ENCODE measurements at regions not wholly inside any gene's neighbourhood (a gene's known extent, or its start where the extent isn't known, plus 50 kb on each side); places are given as distances from the start of the nearest gene placed in this dataset.
"Not testable (repeated sequence)": the region's sequence is repeated elsewhere in the genome, so short reads cannot be mapped to it uniquely, and the experiment has no call there.

- Histone ChIP-seq H3K4me1 (no peaks in the 10 kb centered on the region), H3K4me3 (no peak overlapping the region), H3K27ac (no peak overlapping the region), H3K9me3 (no peaks in the 10 kb centered on the region), H3K27me3 (peaks cover 0 to 84% (median 10%) of the 10 kb centered on the region in 3 donors), H3K36me3 (no peaks in the 10 kb centered on the region)
- intact Hi-C loops (cut with DNase I; ENCODE audit: low total_unique reads) = no loop called here
- TF ChIP-seq EP300 (IDR thresholded peaks at IDR 0.05) (no peak), POLR2A (IDR thresholded peaks at IDR 0.05) (no peak), POLR2AphosphoS5 (IDR thresholded peaks at IDR 0.05) (no peak), CTCF (IDR thresholded peaks at IDR 0.05) (no peak)
- no peak for DNase-seq
- 84 to 89% (median 87%) methylated on average over 15 of the region's 15 CpGs for WGBS, 5 donors
These were observed 97.0 kb upstream of the C1orf174 start for GRCh38 chr1:3996846-3997705.

GRCh38 chr1:3998086-3998485 lies 98.0 kb upstream of the C1orf174 start:
- 72 to 80% (median 74%) methylated on average over 9 to 10 of the region's 10 CpGs for WGBS, 5 donors
- peaks cover 0 to 81% (median 10%) of the 10 kb centered on the region in 3 donors for H3K27me3 ChIP-seq

GRCh38 chr1:3999514-3999913 lies 99.4 kb upstream of the C1orf174 start:
- DNase-seq; H3K36me3 ChIP-seq; H3K4me1 ChIP-seq; intact Hi-C loops (cut with DNase I; ENCODE audit: low total_unique reads); H3K27ac ChIP-seq; H3K9me3 ChIP-seq; H3K4me3 ChIP-seq: not testable (repeated sequence)
- 39 to 61% (median 41%) methylated on average over 13 to 16 of the region's 19 CpGs for WGBS, 5 donors
- peaks cover 0 to 73% (median 10%) of the 10 kb centered on the region in 3 donors for H3K27me3 ChIP-seq

More at GRCh38 chr1:3998086-3998485, 98.0 kb upstream of the C1orf174 start:
- TF ChIP-seq POLR2A (IDR thresholded peaks at IDR 0.05) (no peak), POLR2AphosphoS5 (IDR thresholded peaks at IDR 0.05) (no peak), CTCF (IDR thresholded peaks at IDR 0.05) (no peak)
- no peak for DNase-seq
- intact Hi-C loops (cut with DNase I; ENCODE audit: low total_unique reads) = no loop called here
- no peaks in the 10 kb centered on the region for H3K36me3 ChIP-seq
- no peak overlapping the region for H3K4me3 ChIP-seq
- H3K4me1 ChIP-seq = no peaks in the 10 kb centered on the region
- no peak overlapping the region for H3K27ac ChIP-seq
- no peaks in the 10 kb centered on the region for H3K9me3 ChIP-seq

- Histone ChIP-seq H3K27ac (no peak overlapping the region), H3K27me3 (peaks cover 0 to 73% (median 10%) of the 10 kb centered on the region in 3 donors), H3K4me1 (no peaks in the 10 kb centered on the region), H3K4me3 (no peak overlapping the region), H3K36me3 (no peaks in the 10 kb centered on the region), H3K9me3 (no peaks in the 10 kb centered on the region)
- TF ChIP-seq POLR2AphosphoS5 (IDR thresholded peaks at IDR 0.05) = no peak
- TF ChIP-seq EP300 (IDR thresholded peaks at IDR 0.05) = no peak
- TF ChIP-seq CTCF (IDR thresholded peaks at IDR 0.05) = no peak
- no peak for TF ChIP-seq POLR2A (IDR thresholded peaks at IDR 0.05)
- no peak for DNase-seq
- WGBS, 5 donors = 65 to 69% (median 69%) methylated on average over 10 to 21 of the region's 21 CpGs
- intact Hi-C loops (cut with DNase I; ENCODE audit: low total_unique reads) = no loop called here
These were observed 100.1 kb upstream of the C1orf174 start for GRCh38 chr1:3999941-4000735.
